Astrocyte of the hippocampus (primary cell): ENCODE measurements at regions not wholly inside any gene's neighbourhood (a gene's known extent, or its start where the extent isn't known, plus 50 kb on each side); places are given as distances from the start of the nearest gene placed in this dataset.

ENCODE experiments used
- DNase-seq: peaks from one replicate; pipeline ENCODE4 v3.0.0; 2011; ENCODE audit warnings: low read depth, low spot score

GRCh38 chr11:15692739-15693138, 578.0 kb downstream of the INSC start:
- DNase-seq = peak; percentile 33

- DNase-seq = no peak
Observed at GRCh38 chr11:15695096-15695721, 580.5 kb downstream of the INSC start.

GRCh38 chr11:15696069-15696468, 581.3 kb downstream of the INSC start:
- no peak for DNase-seq

GRCh38 chr11:15697437-15698236, 582.9 kb downstream of the INSC start:
- DNase-seq = no peak

DNA sequence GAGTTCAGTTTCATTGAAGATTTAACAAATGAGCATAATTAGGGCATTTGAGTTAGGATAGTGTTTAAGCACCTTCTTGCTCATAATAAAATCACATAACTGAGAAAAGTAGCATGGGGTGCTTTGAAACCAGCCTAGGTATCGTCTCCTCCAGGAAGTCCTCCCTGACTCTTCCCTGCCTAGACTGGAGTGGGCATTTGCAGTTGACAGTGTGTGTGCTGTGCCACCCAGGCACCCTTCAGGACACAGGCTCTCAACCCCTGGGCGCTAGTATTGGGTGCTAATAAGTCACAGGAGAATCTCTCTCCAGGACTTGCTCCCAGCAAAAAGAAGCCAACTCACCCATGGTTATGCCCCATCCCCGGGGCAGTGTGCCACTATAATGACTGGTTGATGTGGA, 584.1 kb downstream of the INSC start:
- no peak for DNase-seq

DNA sequence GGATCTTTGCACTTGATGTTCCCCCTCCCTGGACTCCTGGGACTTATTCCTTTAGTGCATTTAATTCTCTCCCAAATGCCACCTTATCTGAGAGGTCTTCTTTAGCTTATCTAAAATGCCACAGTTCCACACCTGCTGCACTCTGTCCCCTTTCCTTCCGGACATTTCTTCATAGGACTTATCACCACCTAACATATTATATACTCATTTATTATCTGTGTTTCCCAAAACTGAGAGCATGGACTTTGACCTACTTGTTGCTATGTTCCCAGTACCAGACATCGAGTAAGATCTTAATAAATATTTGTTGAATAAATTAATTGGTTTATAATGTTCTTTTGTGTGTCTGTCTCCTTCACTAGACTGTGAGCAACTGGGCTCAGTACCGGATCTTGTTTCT, 585.3 kb downstream of the INSC start:
- no peak for DNase-seq

- no peak for DNase-seq
Observed at GRCh38 chr11:15700456-15700855, 585.7 kb downstream of the INSC start.

DNA sequence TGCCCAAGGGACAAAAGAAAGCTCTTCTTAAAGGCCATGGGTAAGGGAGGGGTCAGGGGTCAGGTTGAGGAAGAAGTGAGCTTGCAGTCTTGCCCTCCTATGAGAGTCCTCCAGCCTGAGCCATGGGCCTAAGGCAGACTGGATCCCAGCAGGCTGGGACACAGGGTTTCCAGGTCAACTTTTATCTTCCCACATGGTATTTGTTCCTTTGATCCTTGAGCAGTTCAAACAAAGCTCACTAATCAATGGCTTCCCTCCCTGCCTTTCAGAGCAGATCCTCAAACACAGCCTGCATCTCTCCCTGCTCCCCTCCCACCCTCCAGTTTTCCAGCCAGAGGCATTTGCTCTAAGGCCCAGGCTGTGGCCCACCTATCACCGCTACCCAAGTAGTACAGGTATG, 589.3 kb downstream of the INSC start:
- no peak for DNase-seq

- DNase-seq = no peak
Observed at GRCh38 chr11:15704556-15704955, 589.8 kb downstream of the INSC start.

- no peak for DNase-seq
Observed at GRCh38 chr11:15705891-15706290, 591.2 kb downstream of the INSC start.

DNA sequence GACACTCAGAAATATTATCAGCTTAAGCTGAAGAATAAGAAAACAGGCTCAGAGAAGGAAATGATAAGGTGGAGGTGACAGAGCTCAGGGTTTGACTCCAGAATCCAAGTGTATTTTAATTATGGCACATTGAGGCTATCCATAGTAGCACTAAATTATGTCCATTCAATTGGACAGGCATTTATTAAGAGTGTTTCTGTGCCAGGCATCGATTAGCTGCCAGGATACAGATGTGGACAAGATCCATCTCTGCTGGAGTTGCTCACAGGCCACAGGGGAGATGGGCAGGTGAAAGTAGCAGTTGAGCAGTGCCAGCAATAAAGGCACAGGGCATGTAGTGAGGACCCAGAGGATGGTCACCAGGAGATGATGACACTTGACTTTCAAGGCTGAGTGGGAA, 592.5 kb downstream of the INSC start:
- no peak for DNase-seq

DNA sequence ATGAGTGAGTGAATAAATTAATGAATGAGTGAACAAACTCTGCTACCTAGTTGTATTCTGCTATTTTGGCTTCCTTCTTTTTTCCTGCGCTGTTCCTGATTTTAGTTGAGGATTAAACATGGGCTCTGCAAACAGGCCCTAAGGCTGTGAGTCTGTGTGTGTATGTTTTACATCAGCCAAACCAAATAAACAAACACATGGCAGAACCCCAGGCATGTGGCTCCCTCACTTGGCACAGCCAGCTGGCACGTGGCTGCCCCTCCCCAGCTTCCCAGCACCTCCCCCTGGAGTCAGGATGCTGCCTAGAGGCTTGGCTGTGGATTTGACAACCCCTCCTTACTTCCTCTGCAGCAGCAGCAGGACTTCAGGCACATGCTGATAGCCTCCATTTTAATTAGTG, 593.2 kb downstream of the INSC start:
- DNase-seq = peak; percentile 76

DNA sequence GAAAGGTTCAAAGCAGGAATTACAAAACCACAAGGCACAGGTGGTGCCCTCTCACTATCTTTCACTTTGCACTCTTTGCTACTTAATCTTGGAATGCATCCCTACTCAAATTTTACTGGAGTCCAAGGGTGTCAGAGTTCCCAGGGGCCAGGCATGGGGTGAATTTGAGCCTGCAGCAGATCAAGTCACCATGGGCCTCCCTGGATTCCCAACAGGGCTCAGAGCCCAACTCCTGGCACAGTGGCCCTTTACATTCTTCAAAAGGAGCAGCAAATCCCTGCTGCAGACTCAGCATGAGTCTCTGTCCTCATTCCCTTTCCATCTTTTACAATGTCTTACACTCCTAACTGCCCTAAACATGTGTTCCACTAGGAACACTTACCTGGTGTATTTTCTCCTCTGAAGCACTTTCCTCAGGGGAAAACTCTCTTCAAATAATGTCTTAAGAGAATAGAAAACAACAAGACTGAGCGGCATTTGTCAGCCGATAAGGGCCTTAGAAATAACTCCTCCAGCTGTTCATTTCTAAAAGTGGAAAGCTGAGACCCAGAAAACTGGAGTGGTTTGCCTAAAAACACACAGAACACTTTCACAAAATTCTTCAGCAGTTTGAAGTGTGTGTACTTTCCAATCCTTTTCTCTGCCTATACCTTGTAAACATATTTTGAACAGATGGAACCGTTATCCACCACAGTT, 596.0 kb downstream of the INSC start:
- DNase-seq = no peak

- no peak for DNase-seq
Observed at GRCh38 chr11:15711311-15711710, 596.6 kb downstream of the INSC start.

DNA sequence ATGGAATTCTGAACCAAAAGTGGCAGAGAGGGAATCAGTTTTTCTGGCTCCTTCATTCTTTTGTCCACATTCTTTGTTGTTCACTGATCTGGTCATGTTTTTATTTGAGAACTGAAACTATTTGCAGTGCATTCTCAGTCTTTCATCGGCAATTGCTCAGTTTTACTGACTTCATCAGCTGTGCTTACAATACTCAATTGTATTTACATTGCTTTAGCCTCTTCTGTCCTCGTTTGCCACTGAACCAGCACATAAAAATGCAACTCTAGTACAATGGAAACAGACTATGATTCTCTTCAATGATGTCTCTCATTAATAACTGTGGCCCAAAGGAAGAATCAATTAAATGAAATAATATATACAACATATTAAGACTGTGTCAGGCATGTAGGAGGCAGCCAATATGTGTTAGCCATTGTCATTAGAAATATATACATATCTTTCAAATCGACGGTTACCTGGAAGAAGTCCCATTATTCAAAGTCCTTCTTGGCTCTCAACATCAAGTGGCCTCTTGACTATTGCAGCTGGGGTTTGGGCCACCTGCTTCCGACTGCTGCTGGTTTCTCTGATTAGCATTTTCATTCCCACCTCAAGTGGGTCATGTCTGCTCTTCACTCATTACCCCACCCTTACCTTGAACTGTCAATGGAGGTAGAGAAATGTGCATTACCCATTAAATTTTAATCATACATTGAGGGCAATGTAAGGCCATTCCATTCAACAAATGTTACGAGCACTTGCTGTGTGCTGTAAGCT, 600.1 kb downstream of the INSC start:
- no peak for DNase-seq

GRCh38 chr11:15716550-15716949, 601.8 kb downstream of the INSC start:
- DNase-seq = peak; percentile 10

GRCh38 chr11:15720460-15720859, 605.7 kb downstream of the INSC start:
- DNase-seq = no peak

DNA sequence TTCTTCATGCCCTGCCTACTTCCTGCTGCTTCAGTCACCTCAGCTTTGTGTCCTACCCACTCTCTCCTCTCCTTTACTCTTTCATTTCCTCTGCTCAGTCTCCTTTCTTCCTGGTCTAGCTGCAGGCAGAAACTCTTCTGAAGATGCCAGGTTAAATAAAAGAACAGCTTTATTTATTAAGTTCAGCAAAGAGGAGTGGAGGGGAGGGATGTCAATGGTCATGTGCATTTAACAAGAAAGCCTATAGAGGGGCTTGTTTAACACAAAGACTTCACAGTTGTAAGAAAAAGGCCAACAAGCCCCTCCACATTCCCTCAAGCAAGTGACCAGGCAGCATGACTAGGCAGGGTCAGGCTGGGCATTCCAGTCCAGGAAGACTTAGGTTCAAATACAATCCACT, 609.2 kb downstream of the INSC start:
- DNase-seq = no peak

GRCh38 chr11:15724601-15725000, 609.9 kb downstream of the INSC start:
- DNase-seq = no peak

- no peak for DNase-seq
Observed at GRCh38 chr11:15725246-15725645, 610.5 kb downstream of the INSC start.

- DNase-seq = no peak
Observed at GRCh38 chr11:15726221-15726746, 611.6 kb downstream of the INSC start.
